Esophagus muscularis mucosa (tissue), 4 donors: ENCODE measurements at regions not wholly inside any gene's neighbourhood (a gene's known extent, or its start where the extent isn't known, plus 50 kb on each side); places are given as distances from the start of the nearest gene placed in this dataset.

ENCODE experiments used
- DNase-seq: peaks from one replicate; pipeline ENCODE4 v3.0.0-alpha.2; 2017; ENCODE audit errors: extremely low spot score
- H3K27ac ChIP-seq, 4 donors: fragments of 200-600 bp; sonication (generic); replicated peaks in 1 of 4; 1 replicate in 3 of 4; 2 replicates in 1 of 4; pipeline ENCODE4 v1.5.1; 2016 to 2019; ENCODE audit warnings: mild to moderate bottlenecking in 1 of 4
- H3K27me3 ChIP-seq, 4 donors: fragments of 200-600 bp; sonication (generic); one replicate each; pipeline versions ENCODE4 v1.5.1 to v1.6.0; 2016 to 2019
- H3K36me3 ChIP-seq, 4 donors: fragments of 200-600 bp; sonication (generic); one replicate each; pipeline ENCODE4 v1.5.1; 2016 to 2019
- H3K4me1 ChIP-seq, 4 donors: fragments of 200-600 bp; sonication (generic); one replicate each; pipeline ENCODE4 v1.5.1; 2016 to 2019
- H3K4me3 ChIP-seq, 4 donors: fragments of 200-600 bp; sonication (generic); 1 replicate in 2 of 4; 2 replicates in 2 of 4; pipeline ENCODE4 v1.5.1; 2016 to 2019; ENCODE audit warnings: mild to moderate bottlenecking in 4 of 4, moderate library complexity in 1 of 4
- H3K9me3 ChIP-seq, 4 donors: fragments of 200-600 bp; sonication (generic); 1 replicate in 3 of 4; 2 replicates in 1 of 4; pipeline ENCODE4 v1.5.1; 2016 to 2019
- CTCF ChIP-seq, 3 experiments: fragments of 200-600 bp in 2 of 3; fragments of 450-650 bp in 1 of 3; sonication (generic) in 2 of 3; IDR thresholded peaks; one replicate each; pipeline ENCODE4 v1.5.1; 2017 to 2019; ENCODE audit warnings: antibody characterized with exemption in 3 of 3, mild to moderate bottlenecking in 2 of 3, moderate library complexity in 1 of 3
- EP300 ChIP-seq: sonication (generic); formaldehyde crosslinking; IDR thresholded peaks from one replicate; pipeline ENCODE4 v1.6.1; 2017; ENCODE audit warnings: antibody characterized with exemption
- POLR2A ChIP-seq: fragments of 450-650 bp; IDR thresholded peaks from one replicate; pipeline ENCODE4 v1.6.1; 2017; ENCODE audit warnings: antibody characterized with exemption, moderate library complexity, mild to moderate bottlenecking, low read depth
- POLR2AphosphoS5 ChIP-seq, 2 donors: sonication (generic); formaldehyde crosslinking; IDR thresholded peaks; one replicate each; pipeline ENCODE4 v1.6.1; 2017; ENCODE audit warnings: antibody characterized with exemption in 2 of 2
- WGBS: methylation state at CpG from one replicate; pipeline ENCODE4 v1.1.5; 2018; 5-methylcytosine and 5-hydroxymethylcytosine counted together
- intact Hi-C: fragments of 100-400 bp; cut with DNase I; formaldehyde crosslinking; loops from one replicate; pipeline ENCODE4 v1.15.1; 2023

DNA sequence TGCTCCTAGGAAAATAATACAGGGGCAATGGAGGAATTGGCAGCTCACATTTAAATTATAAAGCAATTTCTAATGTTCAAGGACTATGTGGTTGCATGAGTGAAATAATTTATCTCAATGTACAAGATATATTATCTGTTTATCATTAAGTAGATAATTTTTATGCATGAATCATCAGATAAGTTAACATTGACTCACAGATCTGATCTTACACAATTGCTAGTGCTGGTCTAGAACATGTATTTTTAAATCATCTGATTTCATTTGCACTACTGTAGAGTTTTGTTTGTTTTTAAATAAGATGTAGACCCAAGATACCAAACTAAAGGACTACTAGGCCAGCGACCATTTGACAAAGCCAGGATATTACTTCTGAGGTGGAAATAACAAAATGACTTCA is 199.2 kb downstream of the BMP2 start:
- H3K36me3 ChIP-seq: no peaks in the 10 kb centered on the region
- intact Hi-C loops: no loop called here
- TF ChIP-seq POLR2AphosphoS5 (IDR thresholded peaks at IDR 0.05) (no peak), POLR2A (no peak), EP300 (no peak), CTCF (IDR thresholded peaks at IDR 0.05) (no peak)
- 75% methylated on average over 1 of the region's 1 CpG for WGBS
- H3K27me3 ChIP-seq: no peaks in the 10 kb centered on the region
- H3K4me1 ChIP-seq: no peaks in the 10 kb centered on the region
- H3K9me3 ChIP-seq: no peaks in the 10 kb centered on the region
- H3K27ac ChIP-seq: no peak overlapping the region
- no peak overlapping the region for H3K4me3 ChIP-seq
- DNase-seq: no peak

GRCh38 chr20:6974838-6975237 is 207.4 kb downstream of the BMP2 start:
- no peak for DNase-seq
- 82% methylated on average over 1 of the region's 1 CpG for WGBS
- intact Hi-C loops: no loop called here

GRCh38 chr20:6975311-6975710 is 207.8 kb downstream of the BMP2 start:
- H3K4me1 ChIP-seq: no peaks in the 10 kb centered on the region
- intact Hi-C loops: no loop called here
- no peak overlapping the region for H3K4me3 ChIP-seq
- no peaks in the 10 kb centered on the region for H3K36me3 ChIP-seq
- no peak for DNase-seq
- TF ChIP-seq CTCF (IDR thresholded peaks at IDR 0.05) (no peak), POLR2A (no peak), EP300 (no peak), POLR2AphosphoS5 (IDR thresholded peaks at IDR 0.05) (no peak)
- WGBS: 46% methylated on average over 1 of the region's 1 CpG
- no peaks in the 10 kb centered on the region for H3K27me3 ChIP-seq
- no peak overlapping the region for H3K27ac ChIP-seq
- H3K9me3 ChIP-seq: no peaks in the 10 kb centered on the region

More at GRCh38 chr20:6974838-6975237, 207.4 kb downstream of the BMP2 start:
- Histone ChIP-seq H3K4me1 (no peaks in the 10 kb centered on the region), H3K36me3 (no peaks in the 10 kb centered on the region), H3K27ac (no peak overlapping the region), H3K27me3 (no peaks in the 10 kb centered on the region), H3K4me3 (no peak overlapping the region), H3K9me3 (no peaks in the 10 kb centered on the region)
- TF ChIP-seq POLR2A (no peak), CTCF (IDR thresholded peaks at IDR 0.05) (no peak), POLR2AphosphoS5 (IDR thresholded peaks at IDR 0.05) (no peak), EP300 (no peak)

DNA sequence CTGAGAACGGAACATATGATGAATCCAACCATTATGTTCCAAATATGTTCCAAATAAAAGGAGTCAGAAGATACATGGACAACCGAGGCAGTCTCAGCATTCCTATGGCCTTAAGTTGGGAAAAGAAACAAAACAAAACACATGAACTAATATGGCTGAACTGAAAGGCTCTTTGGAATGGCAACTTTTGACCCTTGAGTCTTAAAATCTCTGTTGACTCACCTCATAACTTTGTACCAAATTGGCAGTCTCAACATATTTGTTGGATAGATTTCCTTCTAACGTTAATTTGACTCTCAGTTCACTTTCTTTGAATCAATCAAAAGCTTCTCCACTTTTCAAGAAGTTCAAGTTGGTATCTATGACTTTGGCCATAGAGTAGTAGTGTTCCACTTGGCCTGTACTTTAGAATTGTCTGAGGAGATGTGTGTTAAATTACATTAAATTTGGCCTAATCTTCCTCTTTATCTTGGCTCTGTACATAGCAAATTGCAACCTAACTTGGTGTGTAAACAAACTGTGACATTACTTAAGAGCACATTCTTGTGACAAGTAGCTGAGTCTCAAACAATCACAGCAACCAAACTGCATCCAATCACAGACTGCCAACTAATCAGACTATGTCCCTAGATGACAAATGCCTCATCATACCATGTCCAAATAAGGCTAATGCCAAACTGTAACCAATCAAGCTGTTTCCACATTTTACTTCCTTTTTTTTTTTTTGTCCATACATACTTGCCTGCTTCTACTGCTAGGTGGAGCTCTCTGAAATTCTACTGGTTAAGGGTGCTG is 208.8 kb downstream of the BMP2 start:
- TF ChIP-seq EP300: no peak
- no peak for TF ChIP-seq POLR2A
- no peak for TF ChIP-seq POLR2AphosphoS5 (IDR thresholded peaks at IDR 0.05)
- TF ChIP-seq CTCF (IDR thresholded peaks at IDR 0.05): no peak
- 43% methylated on average over 3 of the region's 3 CpGs for WGBS
- no peak overlapping the region for H3K4me3 ChIP-seq
- no peaks in the 10 kb centered on the region for H3K36me3 ChIP-seq
- intact Hi-C loops: no loop called here
- no peak for DNase-seq
- no peaks in the 10 kb centered on the region for H3K9me3 ChIP-seq
- no peak overlapping the region for H3K27ac ChIP-seq
- no peaks in the 10 kb centered on the region for H3K4me1 ChIP-seq
- no peaks in the 10 kb centered on the region for H3K27me3 ChIP-seq

DNA sequence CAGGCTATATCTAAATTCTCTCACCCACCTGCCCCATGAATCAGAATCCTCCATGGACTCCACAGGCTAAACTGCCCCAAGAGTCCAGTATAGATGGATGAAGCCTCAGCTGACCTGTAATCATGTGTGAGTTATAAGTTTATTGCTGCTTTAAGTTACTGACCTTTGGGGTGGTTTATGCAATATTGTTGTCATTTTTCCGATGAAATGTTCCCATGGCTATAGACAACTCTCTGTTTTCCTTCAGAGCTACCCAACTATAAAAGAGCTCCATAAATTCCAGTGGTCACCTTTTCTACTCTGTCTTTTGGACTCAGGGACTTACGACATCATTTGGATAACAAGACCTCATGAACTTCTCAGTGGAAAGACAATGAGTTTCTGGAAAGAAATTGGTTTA is 212.1 kb downstream of the BMP2 start:
- Histone ChIP-seq H3K27me3 (no peaks in the 10 kb centered on the region), H3K9me3 (no peaks in the 10 kb centered on the region), H3K4me3 (no peak overlapping the region), H3K27ac (no peak overlapping the region), H3K36me3 (no peaks in the 10 kb centered on the region), H3K4me1 (no peaks in the 10 kb centered on the region)
- WGBS: 83% methylated on average over 2 of the region's 2 CpGs
- TF ChIP-seq EP300: no peak
- no peak for TF ChIP-seq POLR2AphosphoS5 (IDR thresholded peaks at IDR 0.05)
- no peak for TF ChIP-seq POLR2A
- no peak for TF ChIP-seq CTCF (IDR thresholded peaks at IDR 0.05)
- intact Hi-C loops: no loop called here
- DNase-seq: no peak
